Cardiac septum (tissue), 1 donor: ENCODE measurements at regions not wholly inside any gene's neighbourhood (a gene's known extent, or its start where the extent isn't known, plus 50 kb on each side); places are given as distances from the start of the nearest gene placed in this dataset.
"Not testable (repeated sequence)": the region's sequence is repeated elsewhere in the genome, so short reads cannot be mapped to it uniquely, and the experiment has no call there.

Experiments
- DNase-seq: peaks from one replicate; pipeline ENCODE4 v3.0.0-alpha.2; 2020; ENCODE audit warnings: low spot score
- intact Hi-C: fragments of 100-400 bp; cut with DNase I; formaldehyde crosslinking; loops from one replicate; pipeline ENCODE4 v1.14.0; 2022
- donor health status: DM: no; HTN: no; CAD: no.

- intact Hi-C loops = no loop called here
- DNase-seq = no peak
These were observed 119.0 kb upstream of the DLG1 start for GRCh38 chr3:197417441-197417840.

- intact Hi-C loops, DNase-seq: not testable (repeated sequence)
These were observed 113.5 kb upstream of the DLG1 start for GRCh38 chr3:197411899-197412298.

GRCh38 chr3:197410170-197410569 is 111.8 kb upstream of the DLG1 start:
- DNase-seq = peak; percentile 36
- intact Hi-C loops = not testable (repeated sequence)

- intact Hi-C loops = no loop called here
- DNase-seq = peak; percentile 59
These were observed 110.0 kb upstream of the DLG1 start for GRCh38 chr3:197408177-197408957.

- DNase-seq = no peak
- intact Hi-C loops = no loop called here
These were observed 109.1 kb upstream of the DLG1 start for GRCh38 chr3:197407526-197407925.

- DNase-seq = peak; percentile 50
- intact Hi-C loops = no loop called here
These were observed 108.6 kb upstream of the DLG1 start for GRCh38 chr3:197407053-197407452.

- intact Hi-C loops = no loop called here
- DNase-seq = no peak
These were observed 107.9 kb upstream of the DLG1 start for GRCh38 chr3:197406266-197406665.

- intact Hi-C loops = no loop called here
- peak; percentile 63 for DNase-seq
These were observed 106.3 kb upstream of the DLG1 start for GRCh38 chr3:197404754-197405153.

GRCh38 chr3:197404030-197404429 is 105.6 kb upstream of the DLG1 start:
- DNase-seq = peak; percentile 41
- intact Hi-C loops = no loop called here

GRCh38 chr3:197402401-197402800 is 104.0 kb upstream of the DLG1 start:
- peak; percentile 60 for DNase-seq
- intact Hi-C loops = not testable (repeated sequence)

- peak; percentile 31 for DNase-seq
- intact Hi-C loops = no loop called here
These were observed 101.1 kb upstream of the DLG1 start for GRCh38 chr3:197399486-197399885.

GRCh38 chr3:197398286-197398878 is 100.0 kb upstream of the DLG1 start:
- DNase-seq = peak; percentile 31
- intact Hi-C loops = no loop called here

GRCh38 chr3:197397838-197398237 is 99.4 kb upstream of the DLG1 start:
- DNase-seq = no peak
- intact Hi-C loops = no loop called here

- intact Hi-C loops = loop anchor here (2.0 kb wide), 2 partner anchors 34 to 42 kb away; no protein-coding TSS in a partner anchor
- peak; percentile 81 for DNase-seq
These were observed 96.3 kb upstream of the DLG1 start for GRCh38 chr3:197394464-197395321.

- DNase-seq = not testable (repeated sequence)
These were observed 95.7 kb upstream of the DLG1 start for GRCh38 chr3:197394126-197394463.

GRCh38 chr3:197393711-197394110 is 95.3 kb upstream of the DLG1 start:
- intact Hi-C loops = loop anchor here (2.0 kb wide), 2 partner anchors 35 to 41 kb away; no protein-coding TSS in a partner anchor
- no peak for DNase-seq

More at GRCh38 chr3:197394126-197394463, 95.7 kb upstream of the DLG1 start:
- intact Hi-C loops = loop anchor here (2.0 kb wide), 2 partner anchors 35 to 41 kb away; no protein-coding TSS in a partner anchor

GRCh38 chr3:197392961-197393360 is 94.5 kb upstream of the DLG1 start:
- no peak for DNase-seq
- intact Hi-C loops = no loop called here

- no peak for DNase-seq
- intact Hi-C loops = no loop called here
These were observed 83.0 kb upstream of the DLG1 start for GRCh38 chr3:197381371-197381770.

- intact Hi-C loops = no loop called here
- DNase-seq = no peak
These were observed 82.4 kb upstream of the DLG1 start for GRCh38 chr3:197380786-197381185.
